GM23338 (cell line): ENCODE measurements at regions not wholly inside any gene's neighbourhood (a gene's known extent, or its start where the extent isn't known, plus 50 kb on each side); places are given as distances from the start of the nearest gene placed in this dataset.
A peak's percentile ranks its signal among the peaks of the same experiment; 100 is the strongest.

ENCODE experiments used
- ATAC-seq: fragments of 200-7000 bp; cut with Tn5 transposase; 3 replicates; pipeline ENCODE4 v1.9.1; 2020
- DNase-seq: peaks from one replicate; pipeline ENCODE4 v3.0.0-alpha.2; 2015; ENCODE audit warnings: low spot score
- H2AFZ ChIP-seq: fragments of 200-600 bp; sonication (generic); 2 replicates; pipeline ENCODE4 v1.8.0; 2016; ENCODE audit warnings: antibody characterized with exemption, mild to moderate bottlenecking, moderate library complexity
- H3F3A ChIP-seq: fragments of 200-600 bp; sonication (generic); replicated peaks from 2 replicates; pipeline ENCODE4 v1.8.0; 2017; ENCODE audit warnings: antibody characterized with exemption, mixed run types, low read depth
- H3K27ac ChIP-seq: fragments of 200-600 bp; sonication (generic); 2 replicates; pipeline ENCODE4 v1.6.1; 2016; ENCODE audit warnings: low read depth
- H3K27me3 ChIP-seq: fragments of 200-600 bp; sonication (generic); 2 replicates; pipeline ENCODE4 v1.8.0; 2016; ENCODE audit warnings: mild to moderate bottlenecking, mixed run types, moderate library complexity; ENCODE audit not compliant: insufficient read depth
- H3K36me3 ChIP-seq: fragments of 200-600 bp; sonication (generic); 2 replicates; pipeline ENCODE4 v1.8.0; 2016; ENCODE audit warnings: mild to moderate bottlenecking; ENCODE audit not compliant: insufficient read depth
- H3K4me1 ChIP-seq: fragments of 200-600 bp; sonication (generic); 2 replicates; pipeline ENCODE4 v1.8.0; 2016; ENCODE audit warnings: mild to moderate bottlenecking, moderate library complexity; ENCODE audit not compliant: insufficient read depth
- H3K4me2 ChIP-seq: fragments of 200-600 bp; sonication (generic); 2 replicates; pipeline ENCODE4 v1.7.1; 2017; ENCODE audit warnings: mixed run types
- H3K4me3 ChIP-seq: fragments of 200-600 bp; sonication (generic); 2 replicates; pipeline ENCODE4 v1.6.1; 2016; ENCODE audit warnings: mixed run types
- H3K79me2 ChIP-seq: fragments of 200-600 bp; sonication (generic); replicated peaks from 2 replicates; pipeline ENCODE4 v1.8.0; 2017; ENCODE audit warnings: mild to moderate bottlenecking; ENCODE audit not compliant: insufficient read depth
- H3K9me2 ChIP-seq: fragments of 200-600 bp; sonication (generic); 2 replicates; pipeline ENCODE4 v1.8.0; 2017; ENCODE audit not compliant: insufficient read depth
- H4K20me1 ChIP-seq: fragments of 200-600 bp; sonication (generic); replicated peaks from 2 replicates; pipeline ENCODE4 v1.8.0; 2017; ENCODE audit warnings: mild to moderate bottlenecking; ENCODE audit not compliant: insufficient read depth
- H3K27ac Mint-ChIP-seq: 2 replicates; pipeline ENCODE4 v1.8.0; 2020; ENCODE audit warnings: inconsistent platforms, mild to moderate bottlenecking, moderate library complexity, mixed read lengths
- H3K27me3 Mint-ChIP-seq: 3 replicates; pipeline ENCODE4 v1.8.0; 2022; ENCODE audit warnings: low read depth, mild to moderate bottlenecking, moderate library complexity, mixed read lengths, inconsistent platforms; ENCODE audit not compliant: insufficient read depth, poor library complexity
- H3K36me3 Mint-ChIP-seq: 3 replicates; pipeline ENCODE4 v1.8.0; 2021; ENCODE audit warnings: low read depth, mild to moderate bottlenecking, inconsistent platforms, moderate library complexity, mixed read lengths
- H3K4me1 Mint-ChIP-seq: 3 replicates; pipeline ENCODE4 v1.8.0; 2020; ENCODE audit warnings: mild to moderate bottlenecking, inconsistent platforms, mixed read lengths
- H3K4me3 Mint-ChIP-seq: 3 replicates; pipeline ENCODE4 v1.8.0; 2021; ENCODE audit warnings: moderate library complexity, mild to moderate bottlenecking, inconsistent platforms, mixed read lengths
- H3K9me3 Mint-ChIP-seq: 3 replicates; pipeline ENCODE4 v1.8.0; 2020; ENCODE audit warnings: moderate library complexity, mild to moderate bottlenecking, inconsistent platforms, mixed read lengths
- EZH2 ChIP-seq: fragments of 200-600 bp; sonication (generic); IDR thresholded peaks from one replicate; pipeline ENCODE4 v1.8.0; 2017; ENCODE audit warnings: antibody characterized with exemption, mild to moderate bottlenecking, low read depth; ENCODE audit not compliant: unreplicated experiment
- EZH2phosphoT487 ChIP-seq: fragments of 200-600 bp; sonication (generic); IDR thresholded peaks from one replicate; pipeline ENCODE4 v1.8.1; 2018; ENCODE audit warnings: antibody characterized with exemption; ENCODE audit not compliant: unreplicated experiment
- POLR2AphosphoS5 ChIP-seq: IDR thresholded peaks from 2 replicates; pipeline ENCODE4 v1.6.1; 2016; ENCODE audit warnings: antibody characterized with exemption, low read depth
- REST ChIP-seq: IDR thresholded peaks from one replicate; pipeline ENCODE4 v1.6.1; 2018; ENCODE audit warnings: antibody characterized with exemption; ENCODE audit not compliant: unreplicated experiment
- STAT1 ChIP-seq: IDR thresholded peaks from one replicate; pipeline ENCODE4 v1.6.1; 2016; ENCODE audit warnings: antibody characterized with exemption; ENCODE audit not compliant: unreplicated experiment
- ZNF462 ChIP-seq: fragments of 250-450 bp; sonication (Bioruptor Pico); IDR thresholded peaks from 2 replicates; pipeline ENCODE4 v1.5.0; 2020; ENCODE audit warnings: mild to moderate bottlenecking, moderate library complexity

GRCh38 chr3:165614337-165614736 is 222.9 kb downstream of the BCHE start:
- no peak overlapping the region for H3K27ac Mint-ChIP-seq
- no peaks in the 10 kb centered on the region for H3K27me3 Mint-ChIP-seq
- Histone ChIP-seq H3K79me2 (no peaks in the 10 kb centered on the region), H3K27me3 (no peaks in the 10 kb centered on the region), H3K4me1 (no peaks in the 10 kb centered on the region), H3K4me2 (no peak overlapping the region), H3K27ac (no peak overlapping the region), H3K36me3 (no peaks in the 10 kb centered on the region), H3K9me2 (no peaks in the 10 kb centered on the region), H3K4me3 (no peak overlapping the region), H4K20me1 (no peaks in the 10 kb centered on the region), H2AFZ (no peak overlapping the region), H3F3A (no peaks in the 10 kb centered on the region)
- ATAC-seq (no peak), DNase-seq (peak; percentile 1)
- TF ChIP-seq EZH2 (no peak), ZNF462 (no peak), REST (no peak), EZH2phosphoT487 (no peak), POLR2AphosphoS5 (no peak), STAT1 (no peak)
- no peaks in the 10 kb centered on the region for H3K4me1 Mint-ChIP-seq
- H3K4me3 Mint-ChIP-seq: no peak overlapping the region
- no peaks in the 10 kb centered on the region for H3K36me3 Mint-ChIP-seq
- no peaks in the 10 kb centered on the region for H3K9me3 Mint-ChIP-seq
